SKM-1 (cell line): ENCODE measurements at regions not wholly inside any gene's neighbourhood (a gene's known extent, or its start where the extent isn't known, plus 50 kb on each side); places are given as distances from the start of the nearest gene placed in this dataset.
A peak's percentile ranks its signal among the peaks of the same experiment; 100 is the strongest.

Source experiments
- DNase-seq: peaks from one replicate; lab custom pipeline; 2025; ENCODE audit not compliant: unreplicated experiment; lab: John Stamatoyannopoulos, UW

DNA sequence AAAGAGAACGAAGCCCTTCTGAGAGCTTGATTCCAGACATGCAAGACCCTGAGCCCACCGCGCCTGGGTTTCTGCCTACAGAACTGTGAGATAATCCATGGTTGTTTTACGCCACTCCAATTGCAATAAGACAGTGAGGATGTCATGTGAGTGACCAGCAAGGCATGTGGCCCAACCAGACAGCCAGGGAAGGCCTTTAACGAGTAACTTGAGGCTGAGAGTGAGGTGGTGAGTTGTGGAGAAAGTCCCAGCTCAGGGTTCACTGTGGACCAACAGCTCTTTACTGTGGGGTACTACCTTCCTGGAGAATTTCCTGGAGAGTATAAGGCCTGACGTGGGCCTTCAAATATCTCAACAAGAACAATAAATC, 153.9 kb downstream of the ETS2 start:
- no peak for DNase-seq

GRCh38 chr21:38958940-38959691, 153.4 kb downstream of the ETS2 start:
- no peak for DNase-seq

DNA sequence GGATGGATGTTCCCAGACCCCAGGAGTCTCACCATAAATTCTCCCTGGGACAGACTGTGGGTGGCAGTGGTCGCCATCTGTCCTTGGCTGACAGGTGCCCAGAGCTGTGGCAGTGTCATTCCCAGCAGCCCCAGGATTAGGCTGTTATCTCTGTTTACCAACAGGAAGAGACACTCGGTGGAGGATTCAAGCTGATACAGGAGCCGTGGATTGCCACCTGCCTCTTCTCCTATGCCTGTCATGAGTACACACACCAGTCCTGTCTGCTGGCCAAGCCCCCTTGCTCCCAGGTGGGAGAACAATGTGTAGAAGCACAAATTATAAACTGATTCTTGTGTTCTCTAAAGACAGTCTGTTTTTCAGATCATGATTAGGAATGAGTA, 152.6 kb downstream of the ETS2 start:
- no peak for DNase-seq

- no peak for DNase-seq
Observed at GRCh38 chr21:38957575-38958322, 152.0 kb downstream of the ETS2 start.

GRCh38 chr21:38956856-38957571, 151.3 kb downstream of the ETS2 start:
- DNase-seq: peak; percentile 16

- no peak for DNase-seq
Observed at GRCh38 chr21:38956521-38956855, 150.8 kb downstream of the ETS2 start.

GRCh38 chr21:38956007-38956406, 150.3 kb downstream of the ETS2 start:
- DNase-seq: no peak

- DNase-seq: no peak
Observed at GRCh38 chr21:38955495-38955894, 149.8 kb downstream of the ETS2 start.

DNA sequence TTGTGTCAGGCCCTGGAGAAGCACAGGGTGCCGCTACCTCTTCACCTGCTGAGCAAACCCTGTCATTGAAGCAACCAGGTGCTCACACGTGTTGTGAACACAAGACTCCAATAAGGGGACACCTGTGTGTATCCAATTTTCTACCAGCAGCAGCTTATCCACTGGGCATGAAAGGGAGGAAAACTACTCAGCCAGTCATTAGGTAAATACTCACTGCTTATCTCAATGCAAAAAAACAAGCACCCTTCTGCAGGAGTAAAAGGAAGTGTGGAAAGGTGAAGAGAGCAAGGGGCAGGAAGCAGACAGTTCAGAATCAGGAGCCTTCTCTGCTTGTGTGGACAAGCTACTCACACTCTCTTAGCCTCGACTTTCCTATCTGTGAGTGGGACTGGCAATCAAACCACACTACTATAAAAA, 148.9 kb downstream of the ETS2 start:
- no peak for DNase-seq

DNA sequence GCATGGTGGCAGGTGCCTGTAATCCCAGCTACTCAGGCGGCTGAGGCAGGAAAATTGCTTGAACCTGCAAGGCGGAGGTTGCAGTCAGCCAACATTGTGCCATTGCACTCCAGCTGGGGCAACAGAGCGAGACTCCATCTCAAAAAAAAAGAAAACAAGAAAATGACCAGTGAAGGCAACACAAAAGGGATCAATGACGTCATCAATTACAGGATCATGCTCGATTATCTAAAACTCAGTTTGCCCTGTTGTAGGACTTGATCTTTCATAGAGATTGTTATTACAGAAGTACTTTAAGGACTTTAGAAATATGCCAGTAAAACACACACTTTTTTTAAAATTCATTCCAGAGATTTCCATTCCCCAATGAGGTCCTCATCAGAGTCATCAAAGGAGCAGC, 147.8 kb downstream of the ETS2 start:
- no peak for DNase-seq

- DNase-seq: no peak
Observed at GRCh38 chr21:38952890-38953289, 147.2 kb downstream of the ETS2 start.

- no peak for DNase-seq
Observed at GRCh38 chr21:38951095-38951730, 145.5 kb downstream of the ETS2 start.

DNA sequence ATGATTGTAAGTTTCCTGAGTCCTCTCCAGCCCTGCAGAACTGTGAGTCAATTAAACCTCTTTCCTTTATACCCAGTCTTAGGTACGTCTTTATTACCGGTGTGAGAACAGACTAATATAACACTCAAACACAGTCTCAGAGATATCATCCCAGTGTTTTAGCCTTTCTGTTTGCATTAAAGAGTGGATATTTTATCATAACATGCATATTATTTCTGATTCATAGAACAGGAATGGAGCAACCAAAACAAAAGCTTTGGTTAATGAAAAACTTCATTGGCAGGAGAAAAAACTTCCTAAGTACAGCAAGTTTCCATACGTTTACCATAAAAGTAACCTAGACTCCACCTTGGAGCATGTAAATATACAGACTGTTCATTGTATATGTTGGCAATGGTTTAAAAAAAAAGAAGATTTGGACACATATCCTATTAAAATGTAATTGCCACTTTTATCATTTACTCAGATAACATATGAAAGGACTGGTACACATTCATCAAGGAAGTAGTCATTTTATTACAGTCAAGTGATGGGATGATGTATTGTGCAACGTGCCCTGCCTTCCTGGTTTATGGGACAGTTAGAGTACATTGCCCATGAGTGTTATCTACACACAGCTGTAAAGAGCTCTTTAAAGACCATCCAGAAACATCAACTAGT, 144.8 kb downstream of the ETS2 start:
- no peak for DNase-seq

DNA sequence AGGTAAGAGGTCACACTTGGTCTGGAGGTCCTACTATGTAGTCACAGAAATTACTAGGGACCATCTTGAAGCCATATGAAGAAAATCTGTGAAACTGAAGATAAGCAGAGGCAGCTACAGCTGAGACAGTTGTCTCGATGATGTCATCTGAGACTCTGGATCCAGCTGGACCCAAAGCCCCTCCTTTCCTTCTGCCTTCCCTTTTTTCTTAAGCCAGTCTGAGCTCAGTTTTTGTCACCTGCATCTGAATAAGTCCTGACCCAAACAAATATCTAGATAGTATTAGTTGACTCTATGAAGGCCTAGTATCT, 143.3 kb downstream of the ETS2 start:
- DNase-seq: no peak

- DNase-seq: no peak
Observed at GRCh38 chr21:38948377-38949069, 142.8 kb downstream of the ETS2 start.

DNA sequence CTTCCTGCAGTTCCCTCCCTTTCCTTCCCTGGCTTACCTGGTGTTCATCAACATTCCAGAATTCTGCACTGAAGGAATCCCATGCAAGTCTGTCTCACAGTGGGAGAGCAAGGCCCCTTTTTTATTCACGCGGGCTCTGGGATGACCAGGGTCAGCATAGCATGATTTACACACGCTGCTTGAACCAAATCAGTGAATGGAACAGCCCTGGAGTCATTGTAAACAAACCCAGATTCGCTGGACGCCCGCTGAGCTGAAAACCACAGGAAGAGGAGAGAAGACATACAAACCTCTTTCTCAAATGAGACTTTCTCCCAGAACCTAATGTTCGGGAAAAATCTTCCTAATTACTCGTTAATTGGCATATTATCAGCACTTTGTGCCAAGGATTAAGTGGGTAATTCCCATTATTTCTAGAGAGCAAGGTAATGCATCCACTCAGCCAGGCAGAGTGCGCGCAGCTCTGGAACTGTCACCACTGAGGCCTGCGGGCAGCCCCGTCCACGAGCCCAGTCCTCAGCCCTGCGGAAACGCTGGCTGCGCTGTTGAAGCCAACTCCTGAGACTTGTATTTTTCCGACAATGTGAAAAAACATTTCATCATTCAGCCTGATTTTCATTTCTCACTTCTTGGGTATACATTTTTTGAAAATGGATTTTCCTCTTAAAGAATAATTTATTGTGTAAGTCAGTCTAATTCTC, 140.0 kb downstream of the ETS2 start:
- no peak for DNase-seq

DNA sequence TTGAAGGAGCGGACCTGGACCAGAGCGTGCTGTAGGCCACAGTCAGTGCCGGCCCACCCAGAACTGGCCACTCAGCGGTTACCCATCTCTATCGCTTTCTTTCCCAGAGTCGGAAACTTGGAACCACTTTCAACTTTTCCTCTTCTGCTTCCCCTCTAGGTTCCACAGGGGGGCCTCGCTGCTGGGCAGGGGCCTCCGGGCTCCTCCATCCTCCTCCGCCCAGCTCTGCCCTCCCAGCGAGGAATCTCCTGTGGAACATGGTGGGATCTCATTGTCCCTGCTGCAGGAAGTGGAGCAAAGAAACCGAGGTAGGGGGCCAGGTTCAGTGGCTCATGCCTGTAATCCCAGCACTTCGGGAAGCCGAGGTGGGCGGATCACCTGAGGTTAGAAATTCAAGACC, 139.2 kb downstream of the ETS2 start:
- no peak for DNase-seq

- DNase-seq: no peak
Observed at GRCh38 chr21:38944402-38944801, 138.7 kb downstream of the ETS2 start.

GRCh38 chr21:38942748-38943211, 137.1 kb downstream of the ETS2 start:
- DNase-seq: no peak

GRCh38 chr21:38938769-38939168, 133.0 kb downstream of the ETS2 start:
- DNase-seq: no peak
